ENCODE measurements at regions not wholly inside any gene's neighbourhood (a gene's known extent, or its start where the extent isn't known, plus 50 kb on each side); places are given as distances from the start of the nearest gene placed in this dataset.
"Not testable (repeated sequence)": the region's sequence is repeated elsewhere in the genome, so short reads cannot be mapped to it uniquely, and the experiment has no call there.

GRCh38 chr1:79499541-79499940 is 493.0 kb upstream of the ADGRL4 start:
- 97% methylated on average over 1 of the region's 1 CpG for WGBS
- intact Hi-C loops (cut with DNase I): no loop called here
- H3K36me3 ChIP-seq: no peaks in the 10 kb centered on the region

GRCh38 chr1:79497193-79497773 is 490.8 kb upstream of the ADGRL4 start:
- TF ChIP-seq POLR2AphosphoS5 (IDR thresholded peaks at IDR 0.05): no peak
- peak in 3 of 4 experiments; percentile 42 to 52 (median 44) for TF ChIP-seq CTCF (IDR thresholded peaks at IDR 0.05)
- H3K36me3 ChIP-seq: no peaks in the 10 kb centered on the region
- no peak for DNase-seq (ENCODE audit: low spot score)
- no peaks in the 10 kb centered on the region for H3K9me3 ChIP-seq
- no peaks in the 10 kb centered on the region for H3K4me1 ChIP-seq (replicated peaks)
- intact Hi-C loops (cut with DNase I): no loop called here
- no peak overlapping the region for H3K4me3 ChIP-seq
- H3K27ac ChIP-seq: no peak overlapping the region
- WGBS: 37% methylated on average over 4 of the region's 4 CpGs
- no peaks in the 10 kb centered on the region for H3K27me3 ChIP-seq (replicated peaks; ENCODE audit: insufficient read depth)

More at GRCh38 chr1:79499541-79499940, 493.0 kb upstream of the ADGRL4 start:
- no peaks in the 10 kb centered on the region for H3K27me3 ChIP-seq (replicated peaks; ENCODE audit: insufficient read depth)
- TF ChIP-seq POLR2AphosphoS5 (IDR thresholded peaks at IDR 0.05) (no peak), POLR2A (IDR thresholded peaks at IDR 0.05) (no peak), CTCF (IDR thresholded peaks at IDR 0.05) (no peak)
- no peak overlapping the region for H3K4me3 ChIP-seq
- no peaks in the 10 kb centered on the region for H3K4me1 ChIP-seq (replicated peaks)
- no peak overlapping the region for H3K27ac ChIP-seq
- H3K9me3 ChIP-seq: no peaks in the 10 kb centered on the region
- no peak for DNase-seq (ENCODE audit: low spot score)

DNA sequence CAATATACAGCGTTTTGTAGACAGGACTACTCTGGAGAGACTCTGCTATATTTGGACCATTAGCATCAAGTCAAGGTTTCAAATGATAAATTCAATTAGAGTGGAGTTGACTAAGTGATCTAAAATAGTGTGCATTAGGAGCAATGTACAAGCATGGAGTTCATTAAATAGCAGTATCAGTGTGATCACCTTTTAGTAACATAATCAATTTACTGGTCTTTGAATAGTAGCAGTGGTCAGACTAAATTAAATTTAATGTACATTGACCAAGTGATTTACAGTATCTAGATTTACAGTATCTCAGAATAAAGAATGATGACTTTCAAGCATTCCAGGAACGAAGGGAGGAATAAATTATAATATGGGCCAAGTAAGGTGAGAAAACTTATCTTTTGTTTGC is 489.6 kb upstream of the ADGRL4 start:
- no peak overlapping the region for H3K27ac ChIP-seq
- intact Hi-C loops (cut with DNase I): no loop called here
- no peaks in the 10 kb centered on the region for H3K4me1 ChIP-seq (replicated peaks)
- H3K27me3 ChIP-seq (replicated peaks; ENCODE audit: insufficient read depth): no peaks in the 10 kb centered on the region
- no peak for DNase-seq (ENCODE audit: low spot score)
- no peaks in the 10 kb centered on the region for H3K36me3 ChIP-seq
- TF ChIP-seq POLR2AphosphoS5 (IDR thresholded peaks at IDR 0.05) (no peak), POLR2A (IDR thresholded peaks at IDR 0.05) (no peak), CTCF (IDR thresholded peaks at IDR 0.05) (no peak)
- H3K9me3 ChIP-seq: no peaks in the 10 kb centered on the region
- 65% methylated on average over 2 of the region's 2 CpGs for WGBS
- no peak overlapping the region for H3K4me3 ChIP-seq

GRCh38 chr1:79493702-79494101 is 487.2 kb upstream of the ADGRL4 start:
- H3K4me3 ChIP-seq; H3K36me3 ChIP-seq; H3K9me3 ChIP-seq; H3K27ac ChIP-seq; H3K4me1 ChIP-seq (replicated peaks); H3K27me3 ChIP-seq (replicated peaks; ENCODE audit: insufficient read depth); DNase-seq (ENCODE audit: low spot score); intact Hi-C loops (cut with DNase I): not testable (repeated sequence)
- WGBS: 80% methylated on average over 4 of the region's 4 CpGs

GRCh38 chr1:79488572-79489121 is 482.1 kb upstream of the ADGRL4 start:
- DNase-seq (ENCODE audit: low spot score); H3K36me3 ChIP-seq; H3K4me3 ChIP-seq; intact Hi-C loops (cut with DNase I); H3K27ac ChIP-seq; H3K27me3 ChIP-seq (replicated peaks; ENCODE audit: insufficient read depth); H3K9me3 ChIP-seq; H3K4me1 ChIP-seq (replicated peaks): not testable (repeated sequence)
- WGBS: 38% methylated on average over 4 of the region's 4 CpGs

GRCh38 chr1:79478728-79479373 is 472.3 kb upstream of the ADGRL4 start:
- no peak overlapping the region for H3K27ac ChIP-seq
- TF ChIP-seq POLR2AphosphoS5 (IDR thresholded peaks at IDR 0.05) (no peak), POLR2A (IDR thresholded peaks at IDR 0.05) (no peak), CTCF (IDR thresholded peaks at IDR 0.05) (no peak)
- 86% methylated on average over 9 of the region's 9 CpGs for WGBS

More at GRCh38 chr1:79478728-79479373, 472.3 kb upstream of the ADGRL4 start:
- Histone ChIP-seq H3K36me3 (no peaks in the 10 kb centered on the region), H3K27me3 (replicated peaks; ENCODE audit: insufficient read depth) (no peaks in the 10 kb centered on the region), H3K4me3 (no peak overlapping the region), H3K4me1 (replicated peaks) (no peaks in the 10 kb centered on the region), H3K9me3 (no peaks in the 10 kb centered on the region)
- intact Hi-C loops (cut with DNase I): no loop called here
- DNase-seq (ENCODE audit: low spot score): no peak

Data from prostate gland (tissue), 2 donors.